ENCODE measurements at regions not wholly inside any gene's neighbourhood (a gene's known extent, or its start where the extent isn't known, plus 50 kb on each side); places are given as distances from the start of the nearest gene placed in this dataset.
"Not testable (repeated sequence)": the region's sequence is repeated elsewhere in the genome, so short reads cannot be mapped to it uniquely, and the experiment has no call there.

- no peak for DNase-seq (ENCODE audit: low spot score)
- H3K9me3 ChIP-seq (ENCODE audit: low read depth, low read length, poor library complexity, severe bottlenecking), result no peaks in the 10 kb centered on the region
- TF ChIP-seq, protein P1, sequence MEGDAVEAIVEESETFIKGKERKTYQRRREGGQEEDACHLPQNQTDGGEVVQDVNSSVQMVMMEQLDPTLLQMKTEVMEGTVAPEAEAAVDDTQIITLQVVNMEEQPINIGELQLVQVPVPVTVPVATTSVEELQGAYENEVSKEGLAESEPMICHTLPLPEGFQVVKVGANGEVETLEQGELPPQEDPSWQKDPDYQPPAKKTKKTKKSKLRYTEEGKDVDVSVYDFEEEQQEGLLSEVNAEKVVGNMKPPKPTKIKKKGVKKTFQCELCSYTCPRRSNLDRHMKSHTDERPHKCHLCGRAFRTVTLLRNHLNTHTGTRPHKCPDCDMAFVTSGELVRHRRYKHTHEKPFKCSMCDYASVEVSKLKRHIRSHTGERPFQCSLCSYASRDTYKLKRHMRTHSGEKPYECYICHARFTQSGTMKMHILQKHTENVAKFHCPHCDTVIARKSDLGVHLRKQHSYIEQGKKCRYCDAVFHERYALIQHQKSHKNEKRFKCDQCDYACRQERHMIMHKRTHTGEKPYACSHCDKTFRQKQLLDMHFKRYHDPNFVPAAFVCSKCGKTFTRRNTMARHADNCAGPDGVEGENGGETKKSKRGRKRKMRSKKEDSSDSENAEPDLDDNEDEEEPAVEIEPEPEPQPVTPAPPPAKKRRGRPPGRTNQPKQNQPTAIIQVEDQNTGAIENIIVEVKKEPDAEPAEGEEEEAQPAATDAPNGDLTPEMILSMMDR (conservative IDR thresholded peaks at IDR 0.05; ENCODE audit: low read depth, low read length), result no peak
- TF ChIP-seq EZH2 (IDR thresholded peaks at IDR 0.05; ENCODE audit: borderline replicate concordance, low read depth, low read length, poor library complexity, severe bottlenecking), result no peak
- H3K4me1 ChIP-seq (ENCODE audit: insufficient read depth, low read length, poor library complexity, severe bottlenecking), result no peaks in the 10 kb centered on the region
- H3K4me3 ChIP-seq (ENCODE audit: low read depth, low read length, poor library complexity, severe bottlenecking), result no peak overlapping the region
- ChIA-PET POLR2A (ENCODE audit: low non-redundant PET) (no interaction called here), CTCF (no interaction called here)
- no peak overlapping the region for H3K27ac ChIP-seq (ENCODE audit: low read depth, low read length, poor library complexity, severe bottlenecking)
- H3K27me3 ChIP-seq (replicated peaks; ENCODE audit: insufficient read depth, low read depth, low read length, poor library complexity), result peaks cover 5% of the 10 kb centered on the region
- no TSS peak for BruUV-seq (replicated peaks)
- intact Hi-C loops (cut with micrococcal nuclease; ENCODE audit: unreplicated experiment), result no loop called here
- H3K36me3 ChIP-seq (ENCODE audit: insufficient read depth, low read length, poor library complexity, severe bottlenecking), result no peaks in the 10 kb centered on the region
Observed at GRCh38 chr1:157450106-157450505, 102.2 kb downstream of the FCRL5 start.

- TF ChIP-seq EZH2 (IDR thresholded peaks at IDR 0.05; ENCODE audit: borderline replicate concordance, low read depth, low read length, poor library complexity, severe bottlenecking), result no peak
- TF ChIP-seq, protein P1 (conservative IDR thresholded peaks at IDR 0.05; ENCODE audit: low read depth, low read length), result no peak
- H3K4me1 ChIP-seq (ENCODE audit: insufficient read depth, low read length, poor library complexity, severe bottlenecking), result no peaks in the 10 kb centered on the region
- ChIA-PET CTCF (no interaction called here), POLR2A (ENCODE audit: low non-redundant PET) (no interaction called here)
- no peak overlapping the region for H3K4me3 ChIP-seq (ENCODE audit: low read depth, low read length, poor library complexity, severe bottlenecking)
- no peaks in the 10 kb centered on the region for H3K9me3 ChIP-seq (ENCODE audit: low read depth, low read length, poor library complexity, severe bottlenecking)
- no TSS peak for BruUV-seq (replicated peaks)
- intact Hi-C loops (cut with micrococcal nuclease; ENCODE audit: unreplicated experiment), result no loop called here
- no peaks in the 10 kb centered on the region for H3K27me3 ChIP-seq (replicated peaks; ENCODE audit: insufficient read depth, low read depth, low read length, poor library complexity)
- H3K27ac ChIP-seq (ENCODE audit: low read depth, low read length, poor library complexity, severe bottlenecking), result no peak overlapping the region
- H3K36me3 ChIP-seq (ENCODE audit: insufficient read depth, low read length, poor library complexity, severe bottlenecking), result no peaks in the 10 kb centered on the region
- DNase-seq (ENCODE audit: low spot score), result no peak
Observed at GRCh38 chr1:157448636-157449035, 103.7 kb downstream of the FCRL5 start.

GRCh38 chr1:157446356-157446755, 106.0 kb downstream of the FCRL5 start:
- H3K36me3 ChIP-seq (ENCODE audit: insufficient read depth, low read length, poor library complexity, severe bottlenecking); CTCF ChIA-PET; H3K9me3 ChIP-seq (ENCODE audit: low read depth, low read length, poor library complexity, severe bottlenecking); DNase-seq (ENCODE audit: low spot score); BruUV-seq (replicated peaks); H3K27ac ChIP-seq (ENCODE audit: low read depth, low read length, poor library complexity, severe bottlenecking); POLR2A ChIA-PET (ENCODE audit: low non-redundant PET); H3K4me3 ChIP-seq (ENCODE audit: low read depth, low read length, poor library complexity, severe bottlenecking); H3K27me3 ChIP-seq (replicated peaks; ENCODE audit: insufficient read depth, low read depth, low read length, poor library complexity); H3K4me1 ChIP-seq (ENCODE audit: insufficient read depth, low read length, poor library complexity, severe bottlenecking); intact Hi-C loops (cut with micrococcal nuclease; ENCODE audit: unreplicated experiment): not testable (repeated sequence)

DNA sequence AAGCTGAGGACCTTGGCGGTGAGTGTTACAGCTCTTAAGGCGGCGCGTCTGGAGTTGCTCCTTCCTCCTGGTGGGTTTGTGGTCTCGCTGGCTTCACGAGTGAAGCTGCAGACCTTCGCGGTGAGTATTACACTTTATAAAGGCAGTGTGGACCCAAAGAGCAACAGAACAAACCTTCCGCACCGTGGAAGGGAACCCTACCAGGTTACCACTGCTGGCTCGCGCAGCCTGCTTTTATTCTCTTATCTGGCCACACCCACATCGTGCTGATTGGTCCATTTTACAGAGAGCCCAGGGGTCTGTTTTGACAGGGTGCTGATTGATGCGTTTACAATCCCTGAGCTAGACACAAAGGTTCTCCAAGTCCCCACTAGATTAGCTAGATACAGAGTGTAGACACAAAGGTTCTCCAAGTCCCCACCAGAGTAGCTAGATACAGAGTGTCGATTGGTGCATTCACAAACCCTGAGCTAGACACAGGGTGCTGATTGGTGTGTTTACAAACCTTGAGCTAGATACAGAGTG, 106.6 kb downstream of the FCRL5 start:
- BruUV-seq (replicated peaks); H3K4me3 ChIP-seq (ENCODE audit: low read depth, low read length, poor library complexity, severe bottlenecking): not testable (repeated sequence)

More for the DNA sequence above, 106.6 kb downstream of the FCRL5 start:
- intact Hi-C loops (cut with micrococcal nuclease; ENCODE audit: unreplicated experiment); H3K36me3 ChIP-seq (ENCODE audit: insufficient read depth, low read length, poor library complexity, severe bottlenecking); DNase-seq (ENCODE audit: low spot score); CTCF ChIA-PET; H3K27me3 ChIP-seq (replicated peaks; ENCODE audit: insufficient read depth, low read depth, low read length, poor library complexity); POLR2A ChIA-PET (ENCODE audit: low non-redundant PET); H3K9me3 ChIP-seq (ENCODE audit: low read depth, low read length, poor library complexity, severe bottlenecking); H3K4me1 ChIP-seq (ENCODE audit: insufficient read depth, low read length, poor library complexity, severe bottlenecking); H3K27ac ChIP-seq (ENCODE audit: low read depth, low read length, poor library complexity, severe bottlenecking): not testable (repeated sequence)
